ENCODE measurements at regions not wholly inside any gene's neighbourhood (a gene's known extent, or its start where the extent isn't known, plus 50 kb on each side); places are given as distances from the start of the nearest gene placed in this dataset.
"Not testable (repeated sequence)": the region's sequence is repeated elsewhere in the genome, so short reads cannot be mapped to it uniquely, and the experiment has no call there.

DNA sequence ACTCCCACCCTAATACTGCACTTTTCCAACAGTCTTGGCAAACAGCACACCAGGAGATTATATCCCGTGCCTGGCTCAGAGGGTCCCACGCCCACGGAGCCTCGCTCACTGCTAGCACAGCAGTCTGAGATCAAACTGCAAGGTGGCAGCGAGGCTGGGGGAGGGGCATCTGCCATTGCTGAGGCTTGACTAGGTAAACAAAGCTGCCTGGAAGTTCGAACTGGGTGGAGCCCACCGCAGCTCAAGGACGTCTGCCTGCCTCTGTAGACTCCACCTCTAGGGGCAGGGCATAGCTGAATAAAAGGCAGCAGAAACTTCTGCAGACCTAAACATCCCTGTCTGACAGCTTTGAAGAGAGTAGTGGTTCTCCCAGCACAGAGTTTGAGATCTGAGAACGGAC is 401.9 kb upstream of the SLC30A5 start:
- DNase-seq (ENCODE audit: low read depth in 2 of 3, low spot score in 1 of 3) = not testable (repeated sequence)

GRCh38 chr5:68698025-68698940 is 395.5 kb upstream of the SLC30A5 start:
- DNase-seq (ENCODE audit: low read depth in 2 of 3, low spot score in 1 of 3) = no peak

- DNase-seq (ENCODE audit: low read depth in 2 of 3, low spot score in 1 of 3) = no peak
Measured at GRCh38 chr5:68699966-68700365, 393.8 kb upstream of the SLC30A5 start.

DNA sequence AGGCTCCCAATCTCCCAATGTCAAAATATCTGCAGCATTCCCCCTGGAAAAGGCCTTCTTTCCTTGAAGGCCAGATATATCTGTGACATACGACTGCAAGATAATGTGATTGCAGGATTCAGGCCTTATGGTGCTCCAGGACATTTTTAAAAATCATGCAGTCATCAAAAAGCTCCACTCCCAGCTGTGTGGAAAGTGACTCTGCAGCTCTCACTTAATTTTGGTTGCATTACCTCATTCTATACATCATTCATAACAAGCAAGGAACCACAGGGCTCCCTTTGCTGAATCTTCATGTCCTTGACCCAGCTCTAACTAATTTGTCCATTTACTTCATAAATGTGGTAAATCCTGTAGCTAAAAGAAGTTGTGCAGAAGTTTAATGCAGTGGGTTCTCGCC is 386.2 kb upstream of the SLC30A5 start:
- DNase-seq (ENCODE audit: low read depth in 2 of 3, low spot score in 1 of 3) = no peak

GRCh38 chr5:68708156-68708841 is 385.5 kb upstream of the SLC30A5 start:
- no peak for DNase-seq (ENCODE audit: low read depth in 2 of 3, low spot score in 1 of 3)

DNA sequence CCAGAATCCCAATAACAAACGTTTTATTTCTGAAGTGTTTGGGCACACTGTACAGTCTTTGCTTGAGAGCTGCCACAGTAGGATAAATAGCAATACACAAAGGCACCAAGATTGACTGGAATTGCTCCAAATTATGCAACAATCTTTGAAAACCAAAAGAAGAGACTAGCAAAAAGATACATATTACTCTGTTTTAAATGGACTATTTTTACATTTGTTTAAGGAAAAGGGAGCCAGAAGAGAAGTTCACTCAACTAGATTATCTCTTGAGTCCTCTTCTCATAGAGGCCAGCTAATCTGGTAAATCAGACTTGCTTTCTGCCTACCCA is 385.0 kb upstream of the SLC30A5 start:
- DNase-seq (ENCODE audit: low read depth in 2 of 3, low spot score in 1 of 3) = no peak

DNA sequence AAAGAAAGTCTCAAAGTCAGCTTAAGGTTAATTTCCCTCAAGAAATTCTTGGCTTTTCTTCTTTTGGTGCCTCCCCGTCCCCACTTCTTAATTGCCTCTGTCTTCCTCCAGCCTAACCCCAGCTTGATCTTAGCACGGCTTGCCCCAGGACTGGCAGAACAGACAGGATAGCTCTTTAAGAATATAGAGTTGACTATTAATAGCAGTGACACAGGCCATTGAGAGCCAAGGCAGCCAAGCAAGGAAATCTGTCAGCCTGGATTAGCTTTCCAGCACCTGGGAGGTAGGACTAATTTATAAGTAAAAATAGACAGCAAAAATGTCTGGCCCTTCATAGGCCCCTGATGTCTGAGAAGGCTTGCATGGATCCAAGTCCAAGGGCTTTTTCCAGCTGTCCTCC is 384.6 kb upstream of the SLC30A5 start:
- DNase-seq (ENCODE audit: low read depth in 2 of 3, low spot score in 1 of 3) = no peak

DNA sequence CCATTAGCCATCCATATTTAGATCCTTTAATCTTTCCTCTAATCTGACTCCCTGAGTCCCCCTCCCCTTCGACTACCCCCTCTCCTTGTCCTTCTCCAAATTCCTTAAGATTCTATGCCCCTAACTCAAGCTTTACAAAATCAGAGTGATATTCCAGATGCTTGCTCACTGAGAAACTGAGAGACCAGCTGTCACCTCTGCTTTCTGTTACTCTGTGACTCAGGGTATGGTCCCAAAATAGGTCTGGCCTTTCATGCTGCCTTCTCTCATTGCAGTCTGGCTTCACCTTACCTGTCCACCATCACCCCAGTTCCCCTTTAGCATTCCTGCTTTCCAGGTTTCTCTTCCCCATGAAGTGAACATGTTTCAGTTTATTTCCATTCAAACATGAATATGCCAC is 383.3 kb upstream of the SLC30A5 start:
- DNase-seq (ENCODE audit: low read depth in 2 of 3, low spot score in 1 of 3) = no peak

- DNase-seq (ENCODE audit: low read depth in 2 of 3, low spot score in 1 of 3) = no peak
Measured at GRCh38 chr5:68711293-68712200, 382.3 kb upstream of the SLC30A5 start.

- DNase-seq (ENCODE audit: low read depth in 2 of 3, low spot score in 1 of 3) = no peak
Measured at GRCh38 chr5:68714810-68715209, 379.0 kb upstream of the SLC30A5 start.

GRCh38 chr5:68720884-68721610 is 372.8 kb upstream of the SLC30A5 start:
- DNase-seq (ENCODE audit: low read depth in 2 of 3, low spot score in 1 of 3) = no peak

GRCh38 chr5:68722357-68722756 is 371.5 kb upstream of the SLC30A5 start:
- no peak for DNase-seq (ENCODE audit: low read depth in 2 of 3, low spot score in 1 of 3)

DNA sequence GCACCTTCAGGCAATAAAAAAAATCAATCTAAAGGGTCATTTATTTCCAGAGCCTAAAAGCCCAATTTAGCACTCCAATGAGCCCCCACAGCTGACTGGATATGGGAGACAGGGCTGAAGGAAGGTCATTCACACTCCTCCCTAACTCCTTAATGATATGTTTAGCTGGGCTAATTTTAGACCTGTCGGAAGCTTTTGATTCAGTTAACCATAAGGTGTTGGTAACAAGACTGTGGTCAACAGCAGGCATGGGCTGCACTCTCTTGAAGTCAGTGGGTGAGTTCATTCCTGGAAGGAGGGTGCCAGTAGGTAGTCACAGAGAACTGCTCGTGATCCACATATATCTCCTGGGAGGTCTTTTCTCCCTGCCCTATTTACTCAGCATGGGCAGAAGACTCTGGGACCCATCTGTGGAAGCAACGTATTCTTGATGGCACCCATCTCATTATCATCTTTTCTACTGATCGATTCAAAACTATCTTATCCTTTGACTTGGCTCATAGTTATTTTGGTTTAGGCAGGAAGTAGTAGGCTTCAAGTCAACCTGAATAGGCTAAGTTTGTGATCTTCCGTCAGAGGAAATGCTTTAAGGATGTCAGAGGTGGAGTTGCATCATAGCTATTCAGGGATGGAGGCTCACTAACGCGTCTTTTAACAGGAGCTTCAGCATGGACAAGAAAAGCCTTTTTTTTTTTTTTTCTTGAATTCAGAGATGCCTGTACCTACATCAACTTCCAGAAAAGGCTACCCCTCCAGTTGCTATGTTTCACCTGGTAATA is 367.7 kb upstream of the SLC30A5 start:
- no peak for DNase-seq (ENCODE audit: low read depth in 2 of 3, low spot score in 1 of 3)

GRCh38 chr5:68727931-68728330 is 365.9 kb upstream of the SLC30A5 start:
- DNase-seq (ENCODE audit: low read depth in 2 of 3, low spot score in 1 of 3) = no peak

GRCh38 chr5:68729678-68730077 is 364.1 kb upstream of the SLC30A5 start:
- no peak for DNase-seq (ENCODE audit: low read depth in 2 of 3, low spot score in 1 of 3)

DNA sequence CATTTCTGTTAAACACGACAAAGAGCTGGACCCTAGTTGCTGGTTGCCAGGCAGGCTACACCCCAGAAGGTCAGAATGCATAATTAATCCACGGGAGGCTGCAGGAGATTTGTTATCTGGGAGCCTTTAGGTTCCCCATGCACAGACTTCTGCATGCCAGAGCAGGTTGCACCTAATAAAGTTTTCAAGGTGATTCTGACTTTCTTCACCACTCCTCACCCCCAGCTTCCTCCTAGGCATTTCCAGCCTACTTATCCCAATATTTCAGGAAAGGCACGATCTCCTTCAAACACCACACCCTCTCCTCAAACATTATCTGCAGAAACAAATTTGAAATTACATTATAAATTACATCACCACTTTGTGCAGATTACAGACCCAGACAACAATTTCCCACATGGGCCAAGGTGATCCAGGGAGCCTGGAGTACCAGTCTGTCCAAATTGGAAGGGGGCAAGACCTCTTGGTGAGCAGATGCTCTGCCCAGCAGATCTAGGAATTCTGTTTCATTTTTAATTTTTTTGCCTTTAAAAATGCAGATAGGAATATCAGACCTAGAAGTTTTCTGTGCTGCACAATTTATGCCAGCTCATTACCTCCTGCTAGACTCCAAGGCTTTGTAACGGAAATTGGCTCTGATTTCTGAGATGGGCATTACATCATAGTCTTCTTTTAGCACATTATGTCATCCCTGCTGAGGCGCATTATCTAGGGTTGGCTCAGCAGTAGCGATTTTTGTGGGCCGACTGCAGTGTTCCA is 363.4 kb upstream of the SLC30A5 start:
- no peak for DNase-seq (ENCODE audit: low read depth in 2 of 3, low spot score in 1 of 3)

DNA sequence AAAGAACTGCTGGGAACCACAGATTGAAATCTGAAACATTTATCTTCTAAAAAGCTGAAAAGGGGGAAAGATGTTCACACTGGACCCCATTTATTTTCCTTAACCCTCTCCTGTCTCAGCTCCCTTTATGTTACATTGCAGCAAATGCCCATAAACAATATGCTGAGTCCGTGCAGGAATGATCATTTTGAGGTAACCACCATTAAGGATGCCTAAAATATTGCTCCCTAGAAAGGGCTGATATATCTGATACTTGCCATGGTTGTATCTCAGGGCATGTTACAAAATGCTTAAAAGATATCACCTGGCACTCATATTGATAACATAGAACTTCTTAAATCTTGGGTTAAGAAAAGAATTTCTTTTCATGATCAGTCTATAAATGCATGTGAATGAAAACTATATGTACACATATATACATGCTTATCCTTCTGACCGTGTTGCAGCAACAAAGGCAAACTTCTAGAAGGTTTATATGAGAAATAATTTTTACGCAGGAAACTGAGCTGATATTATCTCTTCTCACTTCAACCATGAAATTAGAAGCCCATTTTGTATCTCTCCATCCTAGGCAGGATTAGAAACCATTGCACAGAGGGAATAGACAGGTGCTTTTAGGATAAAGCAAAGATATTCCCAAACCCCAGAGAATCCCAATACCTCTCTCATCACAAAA is 362.7 kb upstream of the SLC30A5 start:
- DNase-seq (ENCODE audit: low read depth in 2 of 3, low spot score in 1 of 3) = no peak

GRCh38 chr5:68732251-68732650 is 361.6 kb upstream of the SLC30A5 start:
- DNase-seq (ENCODE audit: low read depth in 2 of 3, low spot score in 1 of 3) = no peak

- DNase-seq (ENCODE audit: low read depth in 2 of 3, low spot score in 1 of 3) = no peak
Measured at GRCh38 chr5:68734781-68735180, 359.0 kb upstream of the SLC30A5 start.

Data from stimulated activated CD4-positive, alpha-beta T cell treated with anti-CD3 and anti-CD28 coated beads, Interleukin-12 subunit alpha, Interleukin-12 subunit beta, amount 100 ng/mL, for 48 hours (primary cell).